Type B pancreatic cell (in vitro differentiated cells): ENCODE measurements at regions not wholly inside any gene's neighbourhood (a gene's known extent, or its start where the extent isn't known, plus 50 kb on each side); places are given as distances from the start of the nearest gene placed in this dataset.

ENCODE experiments used
- DNase-seq: peaks from one replicate; pipeline ENCODE4 v3.0.0; 2021; ENCODE audit warnings: mixed read lengths; ENCODE audit not compliant: unreplicated experiment; ENCODE audit errors: extremely low spot score
- H3K27ac Mint-ChIP-seq: 2 replicates; pipeline ENCODE4 v1.8.0; 2021; ENCODE audit warnings: mild to moderate bottlenecking, mixed read lengths
- H3K27me3 Mint-ChIP-seq: 2 replicates; pipeline ENCODE4 v1.8.0; 2021; ENCODE audit warnings: mixed read lengths
- H3K36me3 Mint-ChIP-seq: 2 replicates; pipeline ENCODE4 v1.8.0; 2021; ENCODE audit warnings: mixed read lengths
- H3K4me1 Mint-ChIP-seq: one replicate; pipeline ENCODE4 v1.8.0; 2021; ENCODE audit warnings: mixed read lengths; ENCODE audit not compliant: unreplicated experiment
- H3K4me3 Mint-ChIP-seq: 2 replicates; pipeline ENCODE4 v1.8.0; 2021; ENCODE audit warnings: mild to moderate bottlenecking, mixed read lengths
- H3K9me3 Mint-ChIP-seq: 2 replicates; pipeline ENCODE4 v1.8.0; 2021; ENCODE audit warnings: mixed read lengths
- CTCF ChIP-seq: fragments of 200-600 bp; sonication (generic); conservative IDR thresholded peaks from 2 replicates; pipeline ENCODE4 v1.5.0; 2021; ENCODE audit warnings: antibody characterized with exemption, mild to moderate bottlenecking

GRCh38 chr10:4527281-4527970 lies 298.6 kb upstream of the AKR1E2 start:
- H3K9me3 Mint-ChIP-seq, result no peaks in the 10 kb centered on the region
- H3K4me3 Mint-ChIP-seq, result no peak overlapping the region
- DNase-seq, result no peak

GRCh38 chr10:4526311-4526731 lies 299.7 kb upstream of the AKR1E2 start:
- no peaks in the 10 kb centered on the region for H3K9me3 Mint-ChIP-seq
- H3K27ac Mint-ChIP-seq, result no peak overlapping the region
- DNase-seq, result no peak
- TF ChIP-seq CTCF, result no peak
- H3K4me3 Mint-ChIP-seq, result no peak overlapping the region
- peaks cover 5% of the 10 kb centered on the region for H3K4me1 Mint-ChIP-seq
- H3K27me3 Mint-ChIP-seq, result no peaks in the 10 kb centered on the region
- H3K36me3 Mint-ChIP-seq, result no peaks in the 10 kb centered on the region

More at GRCh38 chr10:4527281-4527970, 298.6 kb upstream of the AKR1E2 start:
- Mint-ChIP-seq H3K27ac (no peak overlapping the region), H3K36me3 (no peaks in the 10 kb centered on the region), H3K4me1 (peaks cover 5% of the 10 kb centered on the region), H3K27me3 (no peaks in the 10 kb centered on the region)
- no peak for TF ChIP-seq CTCF

- no peak overlapping the region for H3K27ac Mint-ChIP-seq
- no peak for TF ChIP-seq CTCF
- no peak for DNase-seq
- H3K4me3 Mint-ChIP-seq, result no peak overlapping the region
- peaks cover 5% of the 10 kb centered on the region for H3K4me1 Mint-ChIP-seq
- no peaks in the 10 kb centered on the region for H3K9me3 Mint-ChIP-seq
- no peaks in the 10 kb centered on the region for H3K36me3 Mint-ChIP-seq
- H3K27me3 Mint-ChIP-seq, result no peaks in the 10 kb centered on the region
Observed at GRCh38 chr10:4525103-4525502, 300.9 kb upstream of the AKR1E2 start.

GRCh38 chr10:4522296-4523000 lies 303.6 kb upstream of the AKR1E2 start:
- H3K27me3 Mint-ChIP-seq, result no peaks in the 10 kb centered on the region
- no peak overlapping the region for H3K27ac Mint-ChIP-seq
- H3K4me1 Mint-ChIP-seq, result peaks cover 5% of the 10 kb centered on the region
- H3K9me3 Mint-ChIP-seq, result no peaks in the 10 kb centered on the region
- H3K36me3 Mint-ChIP-seq, result no peaks in the 10 kb centered on the region
- no peak for TF ChIP-seq CTCF
- no peak overlapping the region for H3K4me3 Mint-ChIP-seq
- DNase-seq, result no peak

GRCh38 chr10:4519658-4520402 lies 306.2 kb upstream of the AKR1E2 start:
- Mint-ChIP-seq H3K9me3 (peaks cover 4% of the 10 kb centered on the region), H3K36me3 (no peaks in the 10 kb centered on the region), H3K4me3 (no peak overlapping the region), H3K27ac (no peak overlapping the region), H3K27me3 (no peaks in the 10 kb centered on the region), H3K4me1 (no peaks in the 10 kb centered on the region)
- no peak for TF ChIP-seq CTCF
- DNase-seq, result no peak
